Fibroblast of villous mesenchyme (primary cell): ENCODE measurements at regions not wholly inside any gene's neighbourhood (a gene's known extent, or its start where the extent isn't known, plus 50 kb on each side); places are given as distances from the start of the nearest gene placed in this dataset.
A peak's percentile ranks its signal among the peaks of the same experiment; 100 is the strongest.
"Not testable (repeated sequence)": the region's sequence is repeated elsewhere in the genome, so short reads cannot be mapped to it uniquely, and the experiment has no call there.

ENCODE experiments used
- DNase-seq: peaks from one replicate; pipeline ENCODE4 v3.0.0-alpha.2; 2010; ENCODE audit warnings: low read depth
- H3K4me3 ChIP-seq: 2 replicates; pipeline ENCODE4 v1.5.1; 2011; ENCODE audit warnings: low read depth, mild to moderate bottlenecking, low read length
- CTCF ChIP-seq: IDR thresholded peaks from 2 replicates; pipeline ENCODE4 v1.5.1; 2012; ENCODE audit warnings: low read depth, mild to moderate bottlenecking, low read length; ENCODE audit not compliant: insufficient read depth

- no peak for DNase-seq
- TF ChIP-seq CTCF, result no peak
- H3K4me3 ChIP-seq, result no peak overlapping the region
These were observed 88.0 kb upstream of the OSBPL11 start for GRCh38 chr3:125683067-125683829.

GRCh38 chr3:125684199-125684598 lies 88.9 kb upstream of the OSBPL11 start:
- H3K4me3 ChIP-seq, result no peak overlapping the region
- peak; percentile 50 for TF ChIP-seq CTCF
- DNase-seq, result peak; percentile 61

- not testable (repeated sequence) for H3K4me3 ChIP-seq, DNase-seq
These were observed 90.4 kb upstream of the OSBPL11 start for GRCh38 chr3:125685741-125686140.

- no peak overlapping the region for H3K4me3 ChIP-seq
- no peak for TF ChIP-seq CTCF
- DNase-seq, result no peak
These were observed 97.1 kb upstream of the OSBPL11 start for GRCh38 chr3:125692361-125692760.

GRCh38 chr3:125693887-125694286 lies 98.6 kb upstream of the OSBPL11 start:
- no peak for DNase-seq
- TF ChIP-seq CTCF, result no peak
- no peak overlapping the region for H3K4me3 ChIP-seq

GRCh38 chr3:125694761-125695294 lies 99.5 kb upstream of the OSBPL11 start:
- H3K4me3 ChIP-seq, result no peak overlapping the region
- no peak for TF ChIP-seq CTCF
- no peak for DNase-seq

GRCh38 chr3:125695688-125696087 lies 100.4 kb upstream of the OSBPL11 start:
- H3K4me3 ChIP-seq, result no peak overlapping the region
- TF ChIP-seq CTCF, result no peak

GRCh38 chr3:125697126-125697525 lies 101.8 kb upstream of the OSBPL11 start:
- DNase-seq, H3K4me3 ChIP-seq: not testable (repeated sequence)

More at GRCh38 chr3:125695688-125696087, 100.4 kb upstream of the OSBPL11 start:
- no peak for DNase-seq

- H3K4me3 ChIP-seq, DNase-seq: not testable (repeated sequence)
These were observed 102.8 kb upstream of the OSBPL11 start for GRCh38 chr3:125697979-125698640.
